Fibroblast of the conjunctiva (primary cell): ENCODE measurements at regions not wholly inside any gene's neighbourhood (a gene's known extent, or its start where the extent isn't known, plus 50 kb on each side); places are given as distances from the start of the nearest gene placed in this dataset.
A peak's percentile ranks its signal among the peaks of the same experiment; 100 is the strongest.

Experiments
- DNase-seq: peaks from one replicate; pipeline ENCODE4 v3.0.0-alpha.2; 2010; ENCODE audit warnings: low read depth

GRCh38 chr7:118080947-118081346 lies 103.0 kb upstream of the LSM8 start:
- DNase-seq: peak; percentile 10

GRCh38 chr7:118082506-118082905 lies 101.5 kb upstream of the LSM8 start:
- no peak for DNase-seq

- no peak for DNase-seq
These were observed 99.0 kb upstream of the LSM8 start for GRCh38 chr7:118085000-118085399.

- no peak for DNase-seq
These were observed 96.8 kb upstream of the LSM8 start for GRCh38 chr7:118087126-118087525.

GRCh38 chr7:118094044-118094443 lies 89.9 kb upstream of the LSM8 start:
- no peak for DNase-seq

GRCh38 chr7:118104812-118105441 lies 79.0 kb upstream of the LSM8 start:
- DNase-seq: peak; percentile 6

GRCh38 chr7:118109607-118110006 lies 74.4 kb upstream of the LSM8 start:
- DNase-seq: no peak

GRCh38 chr7:118110178-118110925 lies 73.6 kb upstream of the LSM8 start:
- no peak for DNase-seq

GRCh38 chr7:118111347-118111746 lies 72.6 kb upstream of the LSM8 start:
- DNase-seq: no peak

GRCh38 chr7:118114175-118114574 lies 69.8 kb upstream of the LSM8 start:
- DNase-seq: no peak

GRCh38 chr7:118129041-118129795 lies 54.7 kb upstream of the LSM8 start:
- DNase-seq: no peak

GRCh38 chr7:118132764-118133163 lies 51.2 kb upstream of the LSM8 start:
- DNase-seq: no peak
